ENCODE measurements at regions not wholly inside any gene's neighbourhood (a gene's known extent, or its start where the extent isn't known, plus 50 kb on each side); places are given as distances from the start of the nearest gene placed in this dataset.
"Not testable (repeated sequence)": the region's sequence is repeated elsewhere in the genome, so short reads cannot be mapped to it uniquely, and the experiment has no call there.

GRCh38 chr3:153551536-153552285 is 389.7 kb downstream of the RAP2B start:
- TF ChIP-seq CTCF (IDR thresholded peaks at IDR 0.05; ENCODE audit: borderline replicate concordance, control extremely low read depth, extremely low read depth, insufficient read depth, missing control alignments), result no peak
- in situ Hi-C loops (cut with MboI; ENCODE audit: low sequenced_read_pairs, unreplicated experiment), result no loop called here
- no peak for DNase-seq (ENCODE audit: low spot score)

GRCh38 chr3:153552887-153553604 is 391.0 kb downstream of the RAP2B start:
- no peak for TF ChIP-seq CTCF (IDR thresholded peaks at IDR 0.05; ENCODE audit: borderline replicate concordance, control extremely low read depth, extremely low read depth, insufficient read depth, missing control alignments)
- no peak for DNase-seq (ENCODE audit: low spot score)
- in situ Hi-C loops (cut with MboI; ENCODE audit: low sequenced_read_pairs, unreplicated experiment), result no loop called here

- in situ Hi-C loops (cut with MboI; ENCODE audit: low sequenced_read_pairs, unreplicated experiment), result no loop called here
- no peak for DNase-seq (ENCODE audit: low spot score)
- TF ChIP-seq CTCF (IDR thresholded peaks at IDR 0.05; ENCODE audit: borderline replicate concordance, control extremely low read depth, extremely low read depth, insufficient read depth, missing control alignments), result no peak
These were observed 391.5 kb downstream of the RAP2B start for GRCh38 chr3:153553605-153553945.

- no peak for DNase-seq (ENCODE audit: low spot score)
- TF ChIP-seq CTCF (IDR thresholded peaks at IDR 0.05; ENCODE audit: borderline replicate concordance, control extremely low read depth, extremely low read depth, insufficient read depth, missing control alignments), result no peak
- in situ Hi-C loops (cut with MboI; ENCODE audit: low sequenced_read_pairs, unreplicated experiment), result no loop called here
These were observed 393.9 kb downstream of the RAP2B start for GRCh38 chr3:153555919-153556318.

- DNase-seq (ENCODE audit: low spot score); in situ Hi-C loops (cut with MboI; ENCODE audit: low sequenced_read_pairs, unreplicated experiment): not testable (repeated sequence)
These were observed 397.3 kb downstream of the RAP2B start for GRCh38 chr3:153559366-153559765.

- in situ Hi-C loops (cut with MboI; ENCODE audit: low sequenced_read_pairs, unreplicated experiment), result no loop called here
- TF ChIP-seq CTCF (IDR thresholded peaks at IDR 0.05; ENCODE audit: borderline replicate concordance, control extremely low read depth, extremely low read depth, insufficient read depth, missing control alignments), result no peak
- no peak for DNase-seq (ENCODE audit: low spot score)
These were observed 405.0 kb downstream of the RAP2B start for GRCh38 chr3:153567011-153567410.

- no peak for DNase-seq (ENCODE audit: low spot score)
- in situ Hi-C loops (cut with MboI; ENCODE audit: low sequenced_read_pairs, unreplicated experiment), result no loop called here
- no peak for TF ChIP-seq CTCF (IDR thresholded peaks at IDR 0.05; ENCODE audit: borderline replicate concordance, control extremely low read depth, extremely low read depth, insufficient read depth, missing control alignments)
These were observed 405.5 kb downstream of the RAP2B start for GRCh38 chr3:153567556-153567955.

GRCh38 chr3:153570481-153570880 is 408.5 kb downstream of the RAP2B start:
- in situ Hi-C loops (cut with MboI; ENCODE audit: low sequenced_read_pairs, unreplicated experiment); DNase-seq (ENCODE audit: low spot score): not testable (repeated sequence)
